Right renal pelvis (tissue), 4 donors: ENCODE measurements at regions not wholly inside any gene's neighbourhood (a gene's known extent, or its start where the extent isn't known, plus 50 kb on each side); places are given as distances from the start of the nearest gene placed in this dataset.
"Not testable (repeated sequence)": the region's sequence is repeated elsewhere in the genome, so short reads cannot be mapped to it uniquely, and the experiment has no call there.

Source experiments
- DNase-seq, 4 donors: peaks; one replicate each; pipeline ENCODE4 v3.0.0-alpha.2; 2013; ENCODE audit warnings: low read depth in 4 of 4, low spot score in 3 of 4, missing footprints in 1 of 4

GRCh38 chr2:77720115-77720514 lies 197.9 kb upstream of the LRRTM4 start:
- DNase-seq = no peak

- DNase-seq = no peak
These were observed 199.4 kb upstream of the LRRTM4 start for GRCh38 chr2:77721593-77721992.

GRCh38 chr2:77725045-77725444 lies 202.9 kb upstream of the LRRTM4 start:
- DNase-seq = no peak

GRCh38 chr2:77734662-77735340 lies 212.6 kb upstream of the LRRTM4 start:
- not testable (repeated sequence) for DNase-seq

- DNase-seq = no peak
These were observed 215.1 kb upstream of the LRRTM4 start for GRCh38 chr2:77737236-77737635.

GRCh38 chr2:77746780-77747179 lies 224.6 kb upstream of the LRRTM4 start:
- no peak for DNase-seq

GRCh38 chr2:77753710-77754345 lies 231.7 kb upstream of the LRRTM4 start:
- DNase-seq = not testable (repeated sequence)

- DNase-seq = no peak
These were observed 245.4 kb upstream of the LRRTM4 start for GRCh38 chr2:77767388-77768076.

- no peak for DNase-seq
These were observed 246.3 kb upstream of the LRRTM4 start for GRCh38 chr2:77768508-77768907.

GRCh38 chr2:77778917-77779316 lies 256.7 kb upstream of the LRRTM4 start:
- DNase-seq = no peak

- DNase-seq = not testable (repeated sequence)
These were observed 271.3 kb upstream of the LRRTM4 start for GRCh38 chr2:77793500-77793899.

- no peak for DNase-seq
These were observed 274.2 kb upstream of the LRRTM4 start for GRCh38 chr2:77796397-77796796.

GRCh38 chr2:77797088-77797487 lies 274.9 kb upstream of the LRRTM4 start:
- no peak for DNase-seq

- no peak for DNase-seq
These were observed 278.2 kb upstream of the LRRTM4 start for GRCh38 chr2:77800410-77800809.

- DNase-seq = no peak
These were observed 285.5 kb upstream of the LRRTM4 start for GRCh38 chr2:77807531-77808215.

- no peak for DNase-seq
These were observed 286.4 kb upstream of the LRRTM4 start for GRCh38 chr2:77808599-77808998.

GRCh38 chr2:77813599-77813998 lies 291.4 kb upstream of the LRRTM4 start:
- no peak for DNase-seq

GRCh38 chr2:77816618-77817017 lies 294.4 kb upstream of the LRRTM4 start:
- no peak for DNase-seq

- DNase-seq = no peak
These were observed 296.0 kb upstream of the LRRTM4 start for GRCh38 chr2:77818186-77818585.

GRCh38 chr2:77823028-77823427 lies 300.9 kb upstream of the LRRTM4 start:
- DNase-seq = no peak

GRCh38 chr2:77831060-77831459 lies 308.9 kb upstream of the LRRTM4 start:
- DNase-seq = no peak
